ENCODE measurements at regions not wholly inside any gene's neighbourhood (a gene's known extent, or its start where the extent isn't known, plus 50 kb on each side); places are given as distances from the start of the nearest gene placed in this dataset.

DNA sequence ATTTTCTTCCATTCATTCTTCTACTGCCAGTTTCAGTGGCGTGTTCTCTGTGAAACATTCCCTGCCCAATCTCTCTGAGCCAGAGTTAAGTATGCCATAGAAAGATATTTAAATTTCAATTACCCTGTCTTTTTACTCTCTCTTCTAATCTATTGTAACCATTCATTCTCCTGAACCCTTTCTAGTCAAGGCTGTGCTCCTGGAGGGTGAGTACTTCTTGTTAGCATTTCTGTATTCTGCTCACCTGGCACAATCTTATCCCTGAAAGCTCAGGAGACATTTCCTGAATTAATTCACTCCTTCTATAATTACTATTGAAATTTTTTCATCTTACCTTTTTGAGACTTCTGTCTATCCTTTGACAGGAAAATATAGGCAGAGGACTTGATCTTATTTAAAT, 271.7 kb downstream of the HGF start:
- DNase-seq, result no peak
- TF ChIP-seq, protein P1, sequence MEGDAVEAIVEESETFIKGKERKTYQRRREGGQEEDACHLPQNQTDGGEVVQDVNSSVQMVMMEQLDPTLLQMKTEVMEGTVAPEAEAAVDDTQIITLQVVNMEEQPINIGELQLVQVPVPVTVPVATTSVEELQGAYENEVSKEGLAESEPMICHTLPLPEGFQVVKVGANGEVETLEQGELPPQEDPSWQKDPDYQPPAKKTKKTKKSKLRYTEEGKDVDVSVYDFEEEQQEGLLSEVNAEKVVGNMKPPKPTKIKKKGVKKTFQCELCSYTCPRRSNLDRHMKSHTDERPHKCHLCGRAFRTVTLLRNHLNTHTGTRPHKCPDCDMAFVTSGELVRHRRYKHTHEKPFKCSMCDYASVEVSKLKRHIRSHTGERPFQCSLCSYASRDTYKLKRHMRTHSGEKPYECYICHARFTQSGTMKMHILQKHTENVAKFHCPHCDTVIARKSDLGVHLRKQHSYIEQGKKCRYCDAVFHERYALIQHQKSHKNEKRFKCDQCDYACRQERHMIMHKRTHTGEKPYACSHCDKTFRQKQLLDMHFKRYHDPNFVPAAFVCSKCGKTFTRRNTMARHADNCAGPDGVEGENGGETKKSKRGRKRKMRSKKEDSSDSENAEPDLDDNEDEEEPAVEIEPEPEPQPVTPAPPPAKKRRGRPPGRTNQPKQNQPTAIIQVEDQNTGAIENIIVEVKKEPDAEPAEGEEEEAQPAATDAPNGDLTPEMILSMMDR (IDR thresholded peaks at IDR 0.05), result no peak
- no peak for TF ChIP-seq POLR2AphosphoS5 (IDR thresholded peaks at IDR 0.05)
- TF ChIP-seq POLR2A (IDR thresholded peaks at IDR 0.05), result no peak
- no peak for TF ChIP-seq EP300 (IDR thresholded peaks at IDR 0.05)
- no peaks in the 10 kb centered on the region for H3K36me3 ChIP-seq
- intact Hi-C loops (cut with DNase I; ENCODE audit: low total_unique reads), result loop anchor here (5.0 kb wide), 1 partner anchor 519 kb away; no protein-coding TSS in a partner anchor
- no peaks in the 10 kb centered on the region for H3K9me3 ChIP-seq
- WGBS, 5 donors, result 76 to 88% (median 82%) methylated on average over 1 of the region's 1 CpG
- no peaks in the 10 kb centered on the region for H3K27me3 ChIP-seq
- H3K4me3 ChIP-seq, result no peak overlapping the region
- peaks cover 4 to 15% (median 9%) of the 10 kb centered on the region in 4 donors for H3K4me1 ChIP-seq
- no peak overlapping the region for H3K27ac ChIP-seq

DNA sequence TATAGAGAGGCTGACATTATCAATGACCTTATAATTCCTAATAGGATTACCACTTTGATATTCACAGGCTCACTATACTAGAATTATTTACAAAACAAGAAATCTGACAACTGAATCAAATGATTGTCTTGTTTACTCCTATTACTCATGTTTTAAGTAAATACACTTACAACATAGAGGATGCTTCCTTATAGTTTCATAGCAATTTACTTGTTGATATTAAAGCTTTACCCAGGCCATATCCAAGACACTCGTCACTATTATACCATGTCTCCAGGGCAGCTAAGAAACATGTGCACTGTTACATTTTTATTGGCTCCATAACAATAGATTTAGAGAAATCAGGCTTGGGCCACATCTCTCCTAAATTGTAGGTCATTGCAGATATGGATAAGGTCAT, 276.9 kb downstream of the HGF start:
- TF ChIP-seq, protein P1 (IDR thresholded peaks at IDR 0.05), result no peak
- no peak for TF ChIP-seq POLR2AphosphoS5 (IDR thresholded peaks at IDR 0.05)
- no peak for TF ChIP-seq POLR2A (IDR thresholded peaks at IDR 0.05)
- no peak for TF ChIP-seq EP300 (IDR thresholded peaks at IDR 0.05)
- H3K9me3 ChIP-seq, result no peaks in the 10 kb centered on the region
- 82 to 95% (median 92%) methylated on average over 1 of the region's 1 CpG for WGBS, 5 donors
- no peak overlapping the region for H3K27ac ChIP-seq
- intact Hi-C loops (cut with DNase I; ENCODE audit: low total_unique reads), result no loop called here
- no peaks in the 10 kb centered on the region for H3K27me3 ChIP-seq
- DNase-seq, result no peak
- H3K4me3 ChIP-seq, result no peak overlapping the region
- no peaks in the 10 kb centered on the region for H3K36me3 ChIP-seq
- no peaks in the 10 kb centered on the region for H3K4me1 ChIP-seq

DNA sequence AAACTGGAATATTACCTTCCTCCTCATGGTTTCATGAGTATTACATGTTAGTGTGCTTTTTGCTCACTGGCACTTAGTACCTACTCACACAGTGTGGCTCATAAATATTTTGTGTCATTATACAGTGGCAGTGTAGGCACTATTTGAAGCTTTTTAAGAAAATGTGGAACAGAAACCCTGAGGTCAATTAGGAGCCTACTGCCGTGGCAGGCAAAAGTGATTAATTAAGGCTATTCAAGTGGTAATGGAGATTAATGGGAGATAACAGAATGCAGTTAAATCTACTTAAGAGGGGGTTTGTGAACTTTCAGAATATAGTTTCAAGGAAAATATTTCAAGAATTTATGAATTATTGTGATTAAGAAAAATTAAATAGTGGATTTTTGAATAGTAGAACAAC, 277.6 kb downstream of the HGF start:
- H3K4me3 ChIP-seq, result no peak overlapping the region
- 17 to 77% (median 57%) methylated on average over 1 of the region's 1 CpG for WGBS, 5 donors
- no peak for DNase-seq
- no peak overlapping the region for H3K27ac ChIP-seq
- intact Hi-C loops (cut with DNase I; ENCODE audit: low total_unique reads), result no loop called here
- H3K36me3 ChIP-seq, result no peaks in the 10 kb centered on the region
- no peaks in the 10 kb centered on the region for H3K27me3 ChIP-seq
- H3K4me1 ChIP-seq, result no peaks in the 10 kb centered on the region
- H3K9me3 ChIP-seq, result no peaks in the 10 kb centered on the region
- no peak for TF ChIP-seq EP300 (IDR thresholded peaks at IDR 0.05)
- no peak for TF ChIP-seq POLR2A (IDR thresholded peaks at IDR 0.05)
- TF ChIP-seq, protein P1 (IDR thresholded peaks at IDR 0.05), result no peak
- TF ChIP-seq POLR2AphosphoS5 (IDR thresholded peaks at IDR 0.05), result no peak

DNA sequence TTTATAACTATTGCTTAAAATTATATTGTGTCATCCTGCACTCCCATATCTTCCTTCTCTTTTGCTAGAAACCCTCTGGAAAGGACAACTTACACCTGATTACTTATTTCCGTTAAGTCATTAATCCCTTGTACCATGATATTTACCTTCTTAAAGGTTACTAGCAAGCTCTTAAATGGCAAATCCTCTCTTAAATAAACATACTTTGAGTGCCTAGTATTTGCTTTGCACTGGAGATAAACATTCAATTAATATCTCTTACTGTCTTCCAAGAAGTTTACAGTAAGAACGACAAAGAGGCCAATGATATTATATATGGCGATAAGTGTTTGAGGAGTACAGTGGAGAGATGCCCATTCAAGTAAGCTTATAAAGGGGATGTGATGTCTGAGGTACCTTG, 278.3 kb downstream of the HGF start:
- Histone ChIP-seq H3K27ac (no peak overlapping the region), H3K9me3 (no peaks in the 10 kb centered on the region), H3K4me3 (no peak overlapping the region), H3K27me3 (no peaks in the 10 kb centered on the region), H3K36me3 (no peaks in the 10 kb centered on the region), H3K4me1 (no peaks in the 10 kb centered on the region)
- 26 to 57% (median 30%) methylated on average over 3 of the region's 3 CpGs for WGBS, 5 donors
- TF ChIP-seq POLR2A (IDR thresholded peaks at IDR 0.05), result no peak
- TF ChIP-seq EP300 (IDR thresholded peaks at IDR 0.05), result no peak
- no peak for TF ChIP-seq POLR2AphosphoS5 (IDR thresholded peaks at IDR 0.05)
- TF ChIP-seq, protein P1 (IDR thresholded peaks at IDR 0.05), result no peak
- no peak for DNase-seq
- intact Hi-C loops (cut with DNase I; ENCODE audit: low total_unique reads), result no loop called here
